ENCODE measurements at regions not wholly inside any gene's neighbourhood (a gene's known extent, or its start where the extent isn't known, plus 50 kb on each side); places are given as distances from the start of the nearest gene placed in this dataset.

- DNase-seq (ENCODE audit: low read depth in 4 of 4, low spot score in 3 of 4): no peak
Measured at GRCh38 chr22:27207907-27208306, 550.5 kb downstream of the MIAT start.

- peak in 1 of 4 donors; percentile 26 for DNase-seq (ENCODE audit: low read depth in 4 of 4, low spot score in 3 of 4)
Measured at GRCh38 chr22:27210111-27210730, 552.8 kb downstream of the MIAT start.

- DNase-seq (ENCODE audit: low read depth in 4 of 4, low spot score in 3 of 4): no peak
Measured at GRCh38 chr22:27212102-27212501, 554.7 kb downstream of the MIAT start.

- DNase-seq (ENCODE audit: low read depth in 4 of 4, low spot score in 3 of 4): peak in 3 of 4 donors; percentile 70 to 78 (median 75)
Measured at GRCh38 chr22:27212617-27213177, 555.3 kb downstream of the MIAT start.

- no peak for DNase-seq (ENCODE audit: low read depth in 4 of 4, low spot score in 3 of 4)
Measured at GRCh38 chr22:27213294-27213693, 555.9 kb downstream of the MIAT start.

GRCh38 chr22:27213766-27214581 lies 556.6 kb downstream of the MIAT start:
- peak in 1 of 4 donors; percentile 26 for DNase-seq (ENCODE audit: low read depth in 4 of 4, low spot score in 3 of 4)

GRCh38 chr22:27214691-27215090 lies 557.3 kb downstream of the MIAT start:
- no peak for DNase-seq (ENCODE audit: low read depth in 4 of 4, low spot score in 3 of 4)

GRCh38 chr22:27215871-27216270 lies 558.5 kb downstream of the MIAT start:
- DNase-seq (ENCODE audit: low read depth in 4 of 4, low spot score in 3 of 4): no peak

GRCh38 chr22:27216444-27216843 lies 559.1 kb downstream of the MIAT start:
- DNase-seq (ENCODE audit: low read depth in 4 of 4, low spot score in 3 of 4): no peak

- no peak for DNase-seq (ENCODE audit: low read depth in 4 of 4, low spot score in 3 of 4)
Measured at GRCh38 chr22:27217154-27217553, 559.8 kb downstream of the MIAT start.

- DNase-seq (ENCODE audit: low read depth in 4 of 4, low spot score in 3 of 4): no peak
Measured at GRCh38 chr22:27218012-27218920, 560.9 kb downstream of the MIAT start.

GRCh38 chr22:27219036-27219435 lies 561.6 kb downstream of the MIAT start:
- DNase-seq (ENCODE audit: low read depth in 4 of 4, low spot score in 3 of 4): no peak

GRCh38 chr22:27220339-27220738 lies 563.0 kb downstream of the MIAT start:
- DNase-seq (ENCODE audit: low read depth in 4 of 4, low spot score in 3 of 4): no peak

GRCh38 chr22:27222178-27222577 lies 564.8 kb downstream of the MIAT start:
- DNase-seq (ENCODE audit: low read depth in 4 of 4, low spot score in 3 of 4): no peak

GRCh38 chr22:27223317-27224177 lies 566.2 kb downstream of the MIAT start:
- DNase-seq (ENCODE audit: low read depth in 4 of 4, low spot score in 3 of 4): no peak

GRCh38 chr22:27224485-27225374 lies 567.3 kb downstream of the MIAT start:
- DNase-seq (ENCODE audit: low read depth in 4 of 4, low spot score in 3 of 4): no peak

- DNase-seq (ENCODE audit: low read depth in 4 of 4, low spot score in 3 of 4): no peak
Measured at GRCh38 chr22:27226666-27227065, 569.3 kb downstream of the MIAT start.

- DNase-seq (ENCODE audit: low read depth in 4 of 4, low spot score in 3 of 4): no peak
Measured at GRCh38 chr22:27228771-27229170, 571.4 kb downstream of the MIAT start.

- DNase-seq (ENCODE audit: low read depth in 4 of 4, low spot score in 3 of 4): no peak
Measured at GRCh38 chr22:27230189-27230588, 571.4 kb downstream of the MN1 start.

Measured in left renal pelvis (tissue), 4 donors.